Left ventricle myocardium inferior (tissue), 1 donor: ENCODE measurements at regions not wholly inside any gene's neighbourhood (a gene's known extent, or its start where the extent isn't known, plus 50 kb on each side); places are given as distances from the start of the nearest gene placed in this dataset.

Experiments
- DNase-seq: peaks from one replicate; pipeline ENCODE4 v3.0.0-alpha.2; 2020
- H3K27ac ChIP-seq: fragments of 200-600 bp; replicated peaks from 2 replicates; pipeline ENCODE4 v1.8.0; 2021
- H3K27me3 ChIP-seq: fragments of 200-600 bp; 2 replicates; pipeline ENCODE4 v1.8.0; 2021; ENCODE audit warnings: low read depth
- H3K36me3 ChIP-seq: fragments of 200-600 bp; 2 replicates; pipeline ENCODE4 v1.8.0; 2021
- H3K4me1 ChIP-seq: fragments of 200-600 bp; 2 replicates; pipeline ENCODE4 v1.8.0; 2021
- H3K4me3 ChIP-seq: fragments of 200-600 bp; 2 replicates; pipeline ENCODE4 v1.8.0; 2021; ENCODE audit warnings: mild to moderate bottlenecking, moderate library complexity
- H3K9me3 ChIP-seq: fragments of 200-600 bp; replicated peaks from 2 replicates; pipeline ENCODE4 v1.8.0; 2021
- CTCF ChIP-seq: fragments of 200-600 bp; IDR thresholded peaks from 2 replicates; pipeline ENCODE4 v1.8.0; 2021; ENCODE audit warnings: antibody characterized with exemption, mild to moderate bottlenecking, borderline replicate concordance
- intact Hi-C: fragments of 100-400 bp; cut with micrococcal nuclease; formaldehyde crosslinking; loops from one replicate; pipeline ENCODE4 v1.11.0; 2022
- donor health status: DM: no; HTN: yes; CAD: no; lungs with severe emphysema.

- Histone ChIP-seq H3K27me3 (no peaks in the 10 kb centered on the region), H3K27ac (no peak overlapping the region), H3K36me3 (no peaks in the 10 kb centered on the region), H3K9me3 (no peaks in the 10 kb centered on the region), H3K4me3 (no peak overlapping the region), H3K4me1 (peaks cover 6% of the 10 kb centered on the region)
- TF ChIP-seq CTCF, result no peak
- intact Hi-C loops, result no loop called here
- DNase-seq, result no peak
Measured at GRCh38 chr1:192862271-192862670, 53.4 kb downstream of the RGS2 start.

- Histone ChIP-seq H3K4me3 (no peak overlapping the region), H3K9me3 (no peaks in the 10 kb centered on the region), H3K4me1 (peaks cover 6% of the 10 kb centered on the region), H3K27me3 (no peaks in the 10 kb centered on the region), H3K27ac (peak overlapping the region; percentile 31), H3K36me3 (no peaks in the 10 kb centered on the region)
- no peak for TF ChIP-seq CTCF
- intact Hi-C loops, result no loop called here
- no peak for DNase-seq
Measured at GRCh38 chr1:192866241-192866868, 57.5 kb downstream of the RGS2 start.

- H3K4me3 ChIP-seq, result no peak overlapping the region
- H3K27ac ChIP-seq, result no peak overlapping the region
- no peaks in the 10 kb centered on the region for H3K27me3 ChIP-seq
- TF ChIP-seq CTCF, result no peak
- peaks cover 6% of the 10 kb centered on the region for H3K4me1 ChIP-seq
- intact Hi-C loops, result no loop called here
- no peak for DNase-seq
- H3K36me3 ChIP-seq, result no peaks in the 10 kb centered on the region
- no peaks in the 10 kb centered on the region for H3K9me3 ChIP-seq
Measured at GRCh38 chr1:192867180-192867579, 58.3 kb downstream of the RGS2 start.

GRCh38 chr1:192869308-192869940 lies 60.6 kb downstream of the RGS2 start:
- Histone ChIP-seq H3K27ac (no peak overlapping the region), H3K4me1 (peaks cover 6% of the 10 kb centered on the region), H3K9me3 (no peaks in the 10 kb centered on the region), H3K4me3 (no peak overlapping the region), H3K27me3 (no peaks in the 10 kb centered on the region), H3K36me3 (no peaks in the 10 kb centered on the region)
- intact Hi-C loops, result no loop called here
- DNase-seq, result no peak
- no peak for TF ChIP-seq CTCF

- TF ChIP-seq CTCF, result no peak
- Histone ChIP-seq H3K27ac (no peak overlapping the region), H3K36me3 (no peaks in the 10 kb centered on the region), H3K4me3 (no peak overlapping the region), H3K27me3 (no peaks in the 10 kb centered on the region), H3K9me3 (no peaks in the 10 kb centered on the region), H3K4me1 (peaks cover 4% of the 10 kb centered on the region)
- no peak for DNase-seq
- intact Hi-C loops, result no loop called here
Measured at GRCh38 chr1:192872010-192872409, 63.2 kb downstream of the RGS2 start.
